Brain microvascular endothelial cell (primary cell): ENCODE measurements at regions not wholly inside any gene's neighbourhood (a gene's known extent, or its start where the extent isn't known, plus 50 kb on each side); places are given as distances from the start of the nearest gene placed in this dataset.

Source experiments
- DNase-seq: peaks from one replicate; pipeline ENCODE4 v3.0.0-alpha.2; 2020
- H3K27ac ChIP-seq: fragments of 250-450 bp; sonication (Bioruptor Pico); 2 replicates; pipeline ENCODE4 v1.5.1; 2020; ENCODE audit warnings: mild to moderate bottlenecking, moderate library complexity
- H3K27me3 ChIP-seq: fragments of 250-450 bp; sonication (Bioruptor Pico); replicated peaks from 2 replicates; pipeline ENCODE4 v1.5.1; 2020; ENCODE audit warnings: mild to moderate bottlenecking
- H3K36me3 ChIP-seq: fragments of 250-450 bp; sonication (Bioruptor Pico); replicated peaks from 2 replicates; pipeline ENCODE4 v1.5.1; 2020; ENCODE audit warnings: mild to moderate bottlenecking
- H3K4me3 ChIP-seq: 2 replicates; pipeline ENCODE4 v1.5.1; 2011; ENCODE audit warnings: low read depth, mild to moderate bottlenecking, control low read depth, low read length, moderate library complexity
- in situ Hi-C: cut with HindIII; loops from 2 replicates; pipeline ENCODE4 v1.10.0; 2017; ENCODE audit warnings: low sequenced_read_pairs, low pct_ligation_motif_present
- TF ChIP-seq, protein P1 (sequence below): IDR thresholded peaks from 2 replicates; pipeline ENCODE4 v1.5.1; 2011; ENCODE audit warnings: low read depth, mild to moderate bottlenecking, moderate library complexity, low read length, control low read depth, inconsistent platforms; ENCODE audit errors: missing control alignments

DNA sequence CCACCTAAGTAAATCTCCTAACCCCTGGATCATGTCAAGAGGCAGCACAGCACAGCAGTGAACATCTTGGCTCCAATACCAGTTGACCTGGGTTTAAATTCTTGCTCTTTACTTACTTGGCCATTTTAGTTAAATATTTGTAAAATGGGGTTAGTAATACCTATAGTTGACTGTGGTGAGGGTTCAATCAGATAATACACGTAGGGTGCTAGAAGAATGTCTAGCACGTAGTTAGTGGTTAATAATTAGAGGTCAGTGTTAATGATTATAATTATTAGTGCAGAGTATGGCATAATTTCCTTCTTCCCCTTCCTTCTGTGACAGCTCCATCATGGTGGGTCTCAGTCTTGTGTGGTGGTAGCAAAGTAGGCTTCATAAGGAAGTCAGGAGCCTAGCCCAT, 520.8 kb downstream of the INSC start:
- Histone ChIP-seq H3K36me3 (no peaks in the 10 kb centered on the region), H3K27ac (no peak overlapping the region), H3K27me3 (no peaks in the 10 kb centered on the region), H3K4me3 (no peak overlapping the region)
- DNase-seq, result no peak
- in situ Hi-C loops, result no loop called here
- TF ChIP-seq, protein P1, sequence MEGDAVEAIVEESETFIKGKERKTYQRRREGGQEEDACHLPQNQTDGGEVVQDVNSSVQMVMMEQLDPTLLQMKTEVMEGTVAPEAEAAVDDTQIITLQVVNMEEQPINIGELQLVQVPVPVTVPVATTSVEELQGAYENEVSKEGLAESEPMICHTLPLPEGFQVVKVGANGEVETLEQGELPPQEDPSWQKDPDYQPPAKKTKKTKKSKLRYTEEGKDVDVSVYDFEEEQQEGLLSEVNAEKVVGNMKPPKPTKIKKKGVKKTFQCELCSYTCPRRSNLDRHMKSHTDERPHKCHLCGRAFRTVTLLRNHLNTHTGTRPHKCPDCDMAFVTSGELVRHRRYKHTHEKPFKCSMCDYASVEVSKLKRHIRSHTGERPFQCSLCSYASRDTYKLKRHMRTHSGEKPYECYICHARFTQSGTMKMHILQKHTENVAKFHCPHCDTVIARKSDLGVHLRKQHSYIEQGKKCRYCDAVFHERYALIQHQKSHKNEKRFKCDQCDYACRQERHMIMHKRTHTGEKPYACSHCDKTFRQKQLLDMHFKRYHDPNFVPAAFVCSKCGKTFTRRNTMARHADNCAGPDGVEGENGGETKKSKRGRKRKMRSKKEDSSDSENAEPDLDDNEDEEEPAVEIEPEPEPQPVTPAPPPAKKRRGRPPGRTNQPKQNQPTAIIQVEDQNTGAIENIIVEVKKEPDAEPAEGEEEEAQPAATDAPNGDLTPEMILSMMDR, result no peak

DNA sequence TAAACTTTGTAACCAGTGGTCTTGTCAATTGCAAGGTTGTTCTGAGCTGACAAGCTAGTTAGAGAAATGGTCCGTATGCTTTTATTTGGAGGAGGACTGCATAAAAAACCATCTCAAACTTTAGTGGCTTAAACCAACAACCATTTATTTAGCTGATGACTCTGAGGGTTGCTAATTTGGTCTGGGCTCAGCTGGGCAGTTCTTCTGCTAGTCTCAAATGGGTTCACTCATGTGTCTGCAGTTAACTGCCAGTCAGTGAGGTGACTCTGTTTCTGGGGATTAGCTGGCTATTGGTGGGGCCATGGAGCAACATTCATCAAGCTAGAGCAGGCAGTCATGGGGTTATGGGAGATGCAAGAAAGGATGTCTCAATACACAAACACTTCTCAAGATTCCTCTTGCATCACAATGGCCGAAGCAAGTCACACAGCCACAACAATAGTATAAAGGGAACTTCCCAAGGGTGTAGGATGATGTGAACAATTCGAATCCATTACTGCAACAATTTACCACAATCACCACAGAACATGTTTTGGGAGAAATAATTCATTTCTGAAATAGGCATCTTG, 521.9 kb downstream of the INSC start:
- Histone ChIP-seq H3K27me3 (no peaks in the 10 kb centered on the region), H3K4me3 (no peak overlapping the region), H3K27ac (no peak overlapping the region), H3K36me3 (no peaks in the 10 kb centered on the region)
- TF ChIP-seq, protein P1, result no peak
- in situ Hi-C loops, result no loop called here
- DNase-seq, result no peak

DNA sequence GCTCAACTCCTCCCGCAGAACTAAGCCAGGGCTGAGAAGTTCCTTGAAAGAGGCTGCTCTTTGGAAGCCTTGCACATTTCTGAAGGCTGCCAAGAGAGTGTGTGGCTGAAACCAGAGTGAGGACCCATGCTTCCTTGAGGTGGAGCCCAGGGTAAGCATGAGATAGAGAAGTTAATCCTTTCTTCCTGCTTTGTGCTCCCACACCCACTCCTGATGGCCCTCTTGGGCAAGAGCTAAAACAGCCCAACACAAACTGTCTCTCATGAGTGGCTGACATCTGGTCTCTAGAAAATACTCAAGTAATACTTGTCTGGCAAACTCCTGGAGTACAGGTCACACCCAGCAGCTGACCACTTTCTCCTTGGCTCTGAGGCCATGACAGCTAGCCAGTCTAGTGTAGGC, 523.7 kb downstream of the INSC start:
- no peak for DNase-seq
- Histone ChIP-seq H3K4me3 (no peak overlapping the region), H3K36me3 (no peaks in the 10 kb centered on the region), H3K27ac (no peak overlapping the region), H3K27me3 (no peaks in the 10 kb centered on the region)
- in situ Hi-C loops, result no loop called here
- TF ChIP-seq, protein P1, result no peak

DNA sequence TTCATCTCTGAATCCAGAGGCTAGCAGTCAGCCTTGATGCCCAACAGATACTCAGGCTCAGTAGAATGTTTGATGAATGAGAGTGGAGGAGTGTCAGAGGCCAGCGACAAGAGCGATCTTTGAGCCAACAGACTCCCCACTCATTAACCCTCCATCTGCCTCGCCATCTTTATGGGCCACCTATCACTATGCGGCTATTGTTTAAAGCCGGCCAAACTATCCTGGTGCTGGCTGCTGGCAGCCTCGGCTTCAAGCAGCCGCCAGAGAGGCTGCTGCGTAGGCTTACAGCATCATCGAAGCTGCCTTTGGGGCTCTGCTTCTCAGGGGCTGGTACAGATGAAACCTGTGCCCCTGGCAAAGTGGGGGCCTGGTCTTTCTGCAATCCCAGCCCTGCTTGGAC, 525.6 kb downstream of the INSC start:
- H3K27ac ChIP-seq, result no peak overlapping the region
- no peaks in the 10 kb centered on the region for H3K36me3 ChIP-seq
- DNase-seq, result no peak
- in situ Hi-C loops, result no loop called here
- H3K27me3 ChIP-seq, result no peaks in the 10 kb centered on the region
- H3K4me3 ChIP-seq, result no peak overlapping the region
- TF ChIP-seq, protein P1, result no peak

DNA sequence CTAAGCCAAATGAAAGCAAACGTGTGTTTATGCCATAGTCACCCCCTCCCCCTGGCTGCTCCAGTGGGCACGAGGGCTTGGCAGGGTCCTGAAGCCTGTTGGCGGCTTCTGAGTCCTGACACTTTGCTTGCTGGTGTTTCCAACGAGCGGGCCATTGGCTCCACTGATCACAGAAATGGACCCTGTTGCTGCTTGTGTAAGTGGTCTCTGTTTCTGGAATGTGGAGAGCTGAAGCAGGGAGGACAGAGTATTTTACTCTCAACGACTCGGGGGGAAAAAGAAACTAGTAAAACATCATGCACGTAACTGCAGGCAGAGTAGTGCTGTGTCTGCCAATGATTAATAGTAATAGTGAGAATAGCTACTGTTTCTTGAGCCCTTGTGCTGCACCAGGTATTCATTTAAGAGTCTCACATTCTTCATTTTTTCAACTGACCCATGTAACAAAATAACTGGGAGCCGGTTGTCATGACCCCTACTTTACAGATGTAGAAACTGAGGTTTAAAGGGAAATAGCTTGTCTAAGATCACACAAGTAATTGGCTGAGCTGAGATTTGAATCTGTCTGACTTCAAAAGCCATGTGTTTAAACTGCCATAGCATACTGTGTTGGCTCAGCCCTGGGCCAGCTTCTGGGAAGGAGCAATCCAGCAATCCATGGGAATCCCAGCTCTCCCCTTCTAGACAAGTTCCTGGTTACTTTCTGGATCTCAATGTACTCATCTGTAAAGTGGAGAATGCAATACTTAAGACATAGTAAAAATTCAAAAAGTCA, 526.7 kb downstream of the INSC start:
- no peak for DNase-seq
- in situ Hi-C loops, result no loop called here
- Histone ChIP-seq H3K4me3 (no peak overlapping the region), H3K27ac (no peak overlapping the region), H3K27me3 (no peaks in the 10 kb centered on the region), H3K36me3 (no peaks in the 10 kb centered on the region)
- TF ChIP-seq, protein P1, result no peak

DNA sequence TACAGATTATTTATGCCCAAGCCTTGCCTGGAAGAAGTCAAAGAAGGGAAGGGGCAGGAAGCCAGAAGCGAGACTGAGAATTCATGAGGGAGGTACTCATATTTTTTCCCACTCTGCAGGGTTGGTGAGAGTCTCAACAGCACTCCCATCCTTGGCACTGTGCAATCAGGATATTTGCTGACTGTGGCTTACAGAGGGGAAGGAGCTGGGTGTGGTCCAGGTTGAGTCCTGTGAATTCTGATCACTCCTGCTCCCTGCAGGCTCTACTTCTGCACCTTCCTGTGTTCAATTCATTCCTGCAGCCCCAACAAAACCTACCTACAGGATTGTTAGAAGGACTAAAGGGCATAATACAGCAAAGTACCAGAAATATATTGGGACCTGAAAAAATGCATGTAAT, 530.5 kb downstream of the INSC start:
- TF ChIP-seq, protein P1, result no peak
- in situ Hi-C loops, result no loop called here
- Histone ChIP-seq H3K4me3 (no peak overlapping the region), H3K36me3 (no peaks in the 10 kb centered on the region), H3K27me3 (no peaks in the 10 kb centered on the region), H3K27ac (no peak overlapping the region)
- no peak for DNase-seq
